GM21360 (cell line): ENCODE measurements at regions not wholly inside any gene's neighbourhood (a gene's known extent, or its start where the extent isn't known, plus 50 kb on each side); places are given as distances from the start of the nearest gene placed in this dataset.

Experiments used
- ATAC-seq: cut with Tn5 transposase; IDR thresholded peaks from one replicate; pipeline ENCODE4 v1.9.1; 2021; ENCODE audit warnings: mild to moderate bottlenecking, moderate library complexity; ENCODE audit not compliant: unreplicated experiment

- no peak for ATAC-seq
Observed at GRCh38 chr2:129459200-129459876, 520.1 kb upstream of the RAB6C start.

GRCh38 chr2:129459881-129460280 lies 519.6 kb upstream of the RAB6C start:
- ATAC-seq = no peak

DNA sequence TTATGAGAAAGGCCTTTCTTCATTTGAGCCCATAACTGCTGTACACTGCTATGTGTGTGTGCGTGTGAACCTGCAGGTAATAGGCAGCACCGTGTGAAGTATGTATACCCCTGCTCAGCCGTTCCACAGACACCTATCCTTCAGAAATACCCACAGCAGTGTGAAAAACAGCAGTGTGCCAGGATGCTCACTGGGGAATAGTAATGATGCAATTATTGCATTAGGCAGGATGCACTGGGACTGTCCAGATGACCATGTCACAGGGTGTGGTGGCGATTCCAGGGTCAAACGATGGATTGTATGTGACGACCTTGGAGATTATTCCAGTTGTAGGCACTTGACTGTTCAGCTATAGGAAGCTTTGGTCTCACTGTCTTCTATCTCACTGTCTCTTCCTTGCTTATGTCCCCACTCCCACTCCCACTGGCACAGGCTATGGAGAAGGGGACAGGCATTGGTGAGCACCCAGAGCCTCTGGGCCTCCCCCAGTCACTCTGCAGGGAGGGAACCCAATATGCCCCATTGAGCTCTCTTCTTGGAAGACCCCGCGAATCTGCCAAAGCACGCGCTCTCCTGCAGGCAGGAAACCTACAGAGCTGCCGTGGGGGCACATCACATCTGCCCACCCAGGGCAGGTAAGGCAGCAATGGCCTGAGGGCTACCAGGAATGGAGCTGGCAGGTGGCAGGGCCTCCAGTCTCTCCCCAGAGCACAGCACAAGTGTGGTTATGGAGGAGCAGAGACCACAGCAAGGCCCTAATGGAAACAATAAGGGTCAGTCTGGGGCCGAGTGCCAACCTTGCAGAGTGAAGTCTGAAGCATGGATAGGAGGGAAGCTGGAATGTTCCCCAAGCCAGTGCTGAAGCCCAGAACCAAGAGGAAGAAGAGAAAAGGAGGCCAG lies 518.9 kb upstream of the RAB6C start:
- no peak for ATAC-seq

GRCh38 chr2:129462349-129462748 lies 517.1 kb upstream of the RAB6C start:
- no peak for ATAC-seq

GRCh38 chr2:129462967-129463366 lies 516.5 kb upstream of the RAB6C start:
- no peak for ATAC-seq

- no peak for ATAC-seq
Observed at GRCh38 chr2:129464036-129464435, 515.4 kb upstream of the RAB6C start.

- no peak for ATAC-seq
Observed at GRCh38 chr2:129464631-129465030, 514.8 kb upstream of the RAB6C start.

DNA sequence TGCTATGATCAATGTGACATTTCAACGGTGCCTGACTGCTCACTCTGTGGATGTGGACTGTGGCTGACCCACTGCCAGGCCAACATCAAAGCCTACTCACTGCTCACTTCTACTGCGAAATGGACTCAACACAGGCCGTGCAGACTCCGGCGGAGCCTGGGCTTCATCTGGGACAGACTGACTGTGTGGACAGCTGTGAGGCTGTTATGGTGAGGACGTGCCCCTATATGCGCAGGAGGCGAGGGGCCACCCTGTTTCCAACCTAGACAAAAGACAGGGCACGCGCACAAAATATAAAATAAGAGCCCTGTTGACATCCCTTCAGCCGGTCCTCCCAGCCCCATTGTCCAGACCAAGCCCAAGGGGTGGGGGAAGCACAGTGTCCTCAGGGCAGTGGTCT lies 514.4 kb upstream of the RAB6C start:
- ATAC-seq = no peak

GRCh38 chr2:129466389-129466788 lies 513.1 kb upstream of the RAB6C start:
- no peak for ATAC-seq

DNA sequence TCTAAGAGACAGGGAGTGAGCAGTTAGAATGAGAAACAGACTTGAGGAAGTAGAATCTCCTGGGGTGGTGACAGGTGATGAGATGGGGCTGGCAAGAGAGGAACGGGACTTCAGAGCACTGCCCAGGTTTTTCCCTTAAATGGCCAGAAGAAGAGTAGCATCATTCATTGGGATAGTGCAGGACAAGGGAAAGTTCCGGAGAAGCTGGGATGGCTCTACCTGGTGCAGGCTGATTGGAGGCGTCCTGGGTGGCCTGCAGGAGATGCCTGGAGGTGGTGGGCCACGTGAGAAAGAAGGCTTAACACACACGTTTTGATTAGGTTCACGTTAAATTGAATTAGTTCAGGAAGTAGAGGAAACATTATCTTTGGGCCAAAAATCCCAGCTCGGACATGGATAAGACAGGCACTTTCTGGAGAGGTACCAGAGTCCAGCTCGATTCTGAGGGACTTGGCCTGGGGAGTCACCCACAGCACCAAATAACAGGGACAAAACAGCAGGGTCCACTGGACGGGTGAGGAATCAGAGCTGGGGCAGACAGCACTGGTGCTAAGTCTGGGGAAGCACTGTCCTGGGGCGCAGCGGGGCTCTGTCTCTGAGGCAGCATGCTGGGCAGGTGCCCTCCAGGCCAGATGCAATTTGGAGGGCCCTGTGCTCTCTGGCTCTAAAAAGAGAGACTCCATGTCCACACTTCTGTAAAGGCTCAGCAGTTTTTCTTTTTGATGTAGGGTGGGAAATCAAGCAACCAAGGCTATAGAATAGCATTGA lies 512.3 kb upstream of the RAB6C start:
- no peak for ATAC-seq

DNA sequence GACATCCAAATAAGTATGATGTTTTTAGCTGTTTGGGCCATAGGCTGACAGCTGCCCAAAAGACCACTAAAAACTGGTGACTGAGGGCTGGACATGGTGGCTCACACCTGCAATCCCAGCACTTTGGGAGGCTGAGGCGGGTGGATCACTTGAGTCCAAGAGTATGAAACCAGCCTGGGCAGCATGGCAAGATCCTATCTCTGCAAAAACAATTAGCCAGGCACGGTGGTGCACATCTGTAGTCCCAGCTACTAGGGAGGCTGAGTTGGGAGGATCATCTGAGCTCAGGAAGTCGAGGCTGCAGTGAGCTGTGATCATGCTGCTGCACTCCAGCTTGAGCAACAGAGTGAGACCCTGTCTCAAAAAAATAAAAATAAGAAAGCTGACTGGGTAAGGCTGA lies 511.5 kb upstream of the RAB6C start:
- ATAC-seq = no peak

- ATAC-seq = no peak
Observed at GRCh38 chr2:129468879-129469278, 510.6 kb upstream of the RAB6C start.

DNA sequence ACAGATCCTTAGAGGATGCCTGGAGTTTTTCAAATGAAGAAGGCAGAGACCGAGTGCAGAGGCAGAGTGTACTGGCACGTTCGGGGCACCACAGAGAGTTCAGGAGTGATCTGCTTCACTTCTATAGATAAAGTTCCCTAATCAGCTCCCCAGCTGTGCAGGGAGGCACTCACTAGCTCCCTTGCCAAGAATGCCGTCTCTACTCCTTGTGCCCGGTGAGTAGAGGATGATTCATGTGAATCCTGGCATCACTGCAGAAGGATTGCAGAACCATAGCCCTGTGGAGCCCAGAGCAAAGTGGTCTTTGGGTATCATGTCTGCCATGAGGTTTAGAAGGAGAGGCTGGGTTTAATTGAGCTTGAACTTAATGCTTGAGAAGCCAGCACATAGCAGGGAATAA lies 510.1 kb upstream of the RAB6C start:
- no peak for ATAC-seq

DNA sequence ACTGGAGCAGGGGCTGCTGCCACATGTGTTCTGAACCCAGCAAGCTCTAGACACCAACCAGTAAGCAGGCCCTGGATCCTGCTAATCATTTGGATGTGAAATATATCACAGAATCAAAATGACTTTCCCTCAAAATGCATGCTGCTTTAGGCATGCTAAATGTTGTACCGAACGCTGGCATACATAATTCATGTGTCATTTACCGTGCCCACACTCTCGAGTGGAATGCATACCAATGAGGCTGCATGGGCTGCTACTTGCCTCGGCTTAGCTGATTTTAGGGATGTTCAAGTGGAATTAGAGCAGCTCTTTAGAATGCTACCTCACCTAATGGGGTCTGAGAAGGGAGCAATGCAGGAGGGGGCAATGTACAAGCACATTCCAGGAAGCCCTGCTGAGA lies 509.6 kb upstream of the RAB6C start:
- ATAC-seq = no peak

- no peak for ATAC-seq
Observed at GRCh38 chr2:129478902-129479517, 500.5 kb upstream of the RAB6C start.

GRCh38 chr2:129479892-129480291 lies 499.6 kb upstream of the RAB6C start:
- no peak for ATAC-seq

GRCh38 chr2:129480790-129481189 lies 498.7 kb upstream of the RAB6C start:
- ATAC-seq = no peak

DNA sequence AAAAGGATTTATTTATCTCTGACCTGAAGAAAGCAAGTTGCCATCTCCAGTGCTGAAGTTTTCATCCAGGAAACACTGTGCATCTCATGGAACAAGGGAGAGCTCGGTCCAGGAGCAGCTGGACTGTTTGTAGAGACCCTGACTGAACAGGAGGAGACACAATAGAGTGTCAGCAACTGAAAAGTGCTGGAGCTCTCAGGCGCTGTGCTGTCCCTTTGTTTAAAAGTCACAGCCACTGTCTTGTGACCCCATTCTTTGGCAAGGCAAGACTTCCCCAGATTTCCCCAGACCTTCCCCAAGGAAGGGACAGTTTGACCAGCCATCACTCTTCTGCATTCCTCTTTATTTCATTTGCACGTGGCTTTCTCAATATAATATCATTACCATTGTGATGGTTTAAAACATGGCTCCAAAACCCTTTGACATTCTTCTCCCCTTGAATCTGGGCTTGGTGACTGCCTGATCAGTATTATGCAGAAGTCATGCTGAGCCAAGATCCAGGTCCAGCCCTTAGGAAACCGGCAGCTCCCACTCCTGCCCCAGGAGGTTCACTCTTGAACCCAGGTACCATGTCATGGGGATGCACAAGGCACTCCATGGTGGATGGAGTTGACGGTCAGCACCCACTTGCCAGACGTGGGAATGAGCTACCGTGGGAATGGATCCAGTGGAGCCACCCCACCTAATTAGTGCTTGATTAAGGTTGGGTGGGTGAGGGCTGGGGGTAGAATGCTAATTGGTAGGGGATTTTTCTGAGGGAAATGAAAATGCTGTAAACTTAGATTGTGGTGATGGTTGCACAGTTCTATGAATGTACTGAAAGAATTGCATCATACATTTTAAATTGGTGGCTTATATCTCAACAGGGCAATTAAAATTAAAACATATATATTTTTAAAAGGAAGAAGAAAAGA lies 497.9 kb upstream of the RAB6C start:
- ATAC-seq = no peak

GRCh38 chr2:129482626-129483025 lies 496.8 kb upstream of the RAB6C start:
- ATAC-seq = no peak

DNA sequence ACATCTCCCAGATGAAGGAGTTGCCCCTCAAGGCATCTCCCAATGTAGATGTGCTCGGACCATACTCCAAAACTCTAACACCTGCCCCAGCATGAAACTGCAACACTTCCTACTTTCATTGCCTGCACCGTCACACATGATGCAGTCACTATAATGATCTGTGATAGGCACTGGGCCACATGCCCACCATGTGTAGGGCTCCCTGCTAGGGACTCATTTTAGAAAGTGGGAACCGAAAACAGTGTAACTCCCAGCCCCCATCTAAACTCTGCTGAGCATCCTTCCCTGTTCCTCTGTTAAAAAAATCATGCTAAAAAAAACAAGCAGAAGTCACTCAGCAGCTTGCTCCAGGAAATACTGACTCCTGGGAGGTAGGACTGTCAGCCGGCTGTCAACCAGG lies 496.1 kb upstream of the RAB6C start:
- ATAC-seq = peak; percentile 97
